Upper lobe of left lung (tissue), 6 donors: ENCODE measurements at regions not wholly inside any gene's neighbourhood (a gene's known extent, or its start where the extent isn't known, plus 50 kb on each side); places are given as distances from the start of the nearest gene placed in this dataset.

ENCODE experiments used
- ATAC-seq, 2 donors: fragments of 200-7000 bp; cut with Tn5 transposase; one replicate each; pipeline ENCODE4 v1.9.1; 2022; ENCODE audit warnings: mild to moderate bottlenecking in 2 of 2, moderate library complexity in 2 of 2; ENCODE audit not compliant: low FRiP score in 2 of 2
- DNase-seq, 2 donors: peaks; one replicate each; pipeline ENCODE4 v3.0.0-alpha.2; 2019 to 2020
- H3K27ac ChIP-seq, 4 donors: fragments of 200-600 bp; sonication (generic); one replicate each; pipeline ENCODE4 v1.5.1; 2016 to 2019
- H3K27me3 ChIP-seq, 4 donors: fragments of 200-600 bp; sonication (generic); one replicate each; pipeline ENCODE4 v1.5.1; 2017 to 2019
- H3K36me3 ChIP-seq, 4 donors: fragments of 200-600 bp; sonication (generic); one replicate each; pipeline ENCODE4 v1.5.1; 2016 to 2019
- H3K4me1 ChIP-seq, 4 donors: fragments of 200-600 bp; sonication (generic); one replicate each; pipeline ENCODE4 v1.5.1; 2018 to 2019
- H3K4me3 ChIP-seq, 4 donors: fragments of 200-600 bp; sonication (generic); one replicate each; pipeline ENCODE4 v1.5.1; 2017 to 2019; ENCODE audit warnings: mild to moderate bottlenecking in 2 of 4, moderate library complexity in 1 of 4
- H3K9me3 ChIP-seq, 4 donors: fragments of 200-600 bp; sonication (generic); one replicate each; pipeline ENCODE4 v1.5.1; 2018 to 2019
- EP300 ChIP-seq, 4 donors: sonication (generic); formaldehyde crosslinking; IDR thresholded peaks; one replicate each; pipeline ENCODE4 v1.5.1; 2017; ENCODE audit warnings: antibody characterized with exemption in 4 of 4, control low read depth in 2 of 4
- POLR2A ChIP-seq, 4 donors: fragments of 450-650 bp; IDR thresholded peaks; one replicate each; pipeline ENCODE4 v1.5.1; 2016 to 2017; ENCODE audit warnings: antibody characterized with exemption in 4 of 4, mild to moderate bottlenecking in 2 of 4
- POLR2AphosphoS5 ChIP-seq, 2 donors: sonication (generic); formaldehyde crosslinking; IDR thresholded peaks; one replicate each; pipeline ENCODE4 v1.5.1; 2017; ENCODE audit warnings: antibody characterized with exemption in 2 of 2
- WGBS, 2 donors: methylation state at CpG; one replicate each; pipeline ENCODE4 v1.1.5; 2017 to 2018; 5-methylcytosine and 5-hydroxymethylcytosine counted together
- TF ChIP-seq, protein P1 (sequence below), 6 experiments: fragments of 450-650 bp in 4 of 6; fragments of 200-600 bp in 2 of 6; sonication (generic) in 2 of 6; IDR thresholded peaks; one replicate each; pipeline ENCODE4 v1.5.1; 2016 to 2019; ENCODE audit warnings: antibody characterized with exemption in 6 of 6
- donor health status: DM: no; HTN: no; CAD: no; lungs with moderate emphysema.
- donor health status: DM: no; HTN: yes; CAD: no; lungs with severe emphysema.

DNA sequence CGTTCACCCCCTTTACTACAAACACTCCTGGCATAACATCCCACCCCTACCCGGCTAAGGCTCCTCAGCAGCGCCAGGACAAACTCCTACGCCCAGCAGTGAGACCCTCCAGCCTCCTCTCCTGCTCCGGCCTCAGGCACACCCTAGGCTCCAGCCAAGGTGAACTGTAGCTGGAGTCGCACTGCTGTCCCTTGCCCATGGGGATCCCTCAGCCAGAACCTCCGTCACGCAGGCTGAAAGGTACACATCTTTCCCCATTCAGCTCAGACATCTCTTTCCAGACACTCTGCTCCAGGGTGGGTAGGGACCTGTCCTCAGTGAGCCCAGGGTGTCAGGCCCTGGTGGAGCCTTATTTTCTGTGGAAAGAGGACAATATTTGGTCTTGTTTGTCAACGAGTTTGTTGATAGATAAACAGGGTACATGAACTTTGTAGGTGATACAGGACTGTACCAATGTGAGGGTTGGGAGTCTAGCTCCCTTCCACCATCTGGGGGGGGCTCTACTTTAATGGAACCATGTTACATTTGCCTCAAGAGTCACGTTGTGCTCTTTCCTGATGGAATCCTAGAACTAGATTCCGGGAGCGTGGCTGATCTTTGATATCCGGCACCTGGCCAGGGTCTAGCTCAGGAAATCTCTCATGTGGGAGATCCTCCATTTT is 56.5 kb upstream of the SSBP3 start:
- TF ChIP-seq, protein P1, sequence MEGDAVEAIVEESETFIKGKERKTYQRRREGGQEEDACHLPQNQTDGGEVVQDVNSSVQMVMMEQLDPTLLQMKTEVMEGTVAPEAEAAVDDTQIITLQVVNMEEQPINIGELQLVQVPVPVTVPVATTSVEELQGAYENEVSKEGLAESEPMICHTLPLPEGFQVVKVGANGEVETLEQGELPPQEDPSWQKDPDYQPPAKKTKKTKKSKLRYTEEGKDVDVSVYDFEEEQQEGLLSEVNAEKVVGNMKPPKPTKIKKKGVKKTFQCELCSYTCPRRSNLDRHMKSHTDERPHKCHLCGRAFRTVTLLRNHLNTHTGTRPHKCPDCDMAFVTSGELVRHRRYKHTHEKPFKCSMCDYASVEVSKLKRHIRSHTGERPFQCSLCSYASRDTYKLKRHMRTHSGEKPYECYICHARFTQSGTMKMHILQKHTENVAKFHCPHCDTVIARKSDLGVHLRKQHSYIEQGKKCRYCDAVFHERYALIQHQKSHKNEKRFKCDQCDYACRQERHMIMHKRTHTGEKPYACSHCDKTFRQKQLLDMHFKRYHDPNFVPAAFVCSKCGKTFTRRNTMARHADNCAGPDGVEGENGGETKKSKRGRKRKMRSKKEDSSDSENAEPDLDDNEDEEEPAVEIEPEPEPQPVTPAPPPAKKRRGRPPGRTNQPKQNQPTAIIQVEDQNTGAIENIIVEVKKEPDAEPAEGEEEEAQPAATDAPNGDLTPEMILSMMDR (IDR thresholded peaks at IDR 0.05), result no peak
- TF ChIP-seq POLR2AphosphoS5 (IDR thresholded peaks at IDR 0.05) (no peak), POLR2A (IDR thresholded peaks at IDR 0.05) (no peak), EP300 (IDR thresholded peaks at IDR 0.05) (no peak)
- Histone ChIP-seq H3K27me3 (no peaks in the 10 kb centered on the region), H3K9me3 (no peaks in the 10 kb centered on the region), H3K4me1 (peaks cover 14 to 23% (median 19%) of the 10 kb centered on the region in 4 donors), H3K4me3 (no peak overlapping the region), H3K27ac (no peak overlapping the region), H3K36me3 (no peaks in the 10 kb centered on the region)
- 90 to 92% methylated on average over 13 of the region's 13 CpGs for WGBS, 2 donors
- ATAC-seq (no peak), DNase-seq (no peak)

DNA sequence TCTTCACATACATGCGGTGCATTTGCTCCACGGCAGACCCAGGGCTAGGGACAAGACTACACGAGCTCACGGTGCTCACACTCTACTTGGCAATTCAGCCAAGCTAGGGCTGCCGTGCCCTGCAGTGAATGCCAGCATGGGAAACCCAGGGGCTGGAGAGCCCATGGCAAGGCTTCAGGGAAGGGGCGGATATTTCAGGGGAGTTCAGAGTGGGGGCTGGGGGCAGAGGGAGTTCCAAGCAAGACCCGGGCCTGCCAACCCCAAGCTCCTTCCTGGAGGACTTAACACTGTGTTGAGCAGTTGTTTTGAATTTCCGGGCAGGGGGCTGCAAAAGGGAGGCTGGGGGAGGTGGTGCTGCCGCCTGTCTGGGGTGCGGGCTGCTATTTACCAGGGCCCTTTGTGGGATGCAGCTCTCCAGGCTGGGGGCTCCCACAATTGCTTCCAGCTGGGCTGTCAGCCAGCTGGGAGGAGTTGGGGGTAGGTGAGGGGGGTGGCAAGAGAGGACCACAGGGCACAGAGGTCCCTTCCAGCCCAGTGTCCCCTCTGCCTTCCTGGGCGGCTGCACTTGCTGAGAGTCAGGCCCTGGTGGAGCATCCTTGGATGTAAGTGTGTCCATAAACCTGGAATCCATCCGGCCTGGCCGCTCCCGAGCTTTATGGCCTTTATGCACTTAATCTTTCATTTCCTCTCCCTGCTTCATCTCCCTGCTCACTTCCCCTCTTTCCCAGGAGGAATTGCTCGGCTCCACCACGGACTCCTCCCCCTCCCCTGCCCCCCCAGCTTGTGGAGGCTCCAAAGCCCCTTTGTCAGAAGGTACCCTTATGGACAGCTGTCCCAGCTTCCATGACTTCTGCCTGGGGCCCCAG is 55.8 kb upstream of the SSBP3 start:
- Histone ChIP-seq H3K9me3 (no peaks in the 10 kb centered on the region), H3K4me3 (no peak overlapping the region), H3K27ac (no peak overlapping the region), H3K27me3 (no peaks in the 10 kb centered on the region), H3K36me3 (no peaks in the 10 kb centered on the region), H3K4me1 (peaks cover 14 to 23% (median 19%) of the 10 kb centered on the region in 4 donors)
- WGBS, 2 donors, result 81 to 83% methylated on average over 12 to 15 of the region's 16 CpGs
- TF ChIP-seq EP300 (IDR thresholded peaks at IDR 0.05), result no peak
- TF ChIP-seq, protein P1 (IDR thresholded peaks at IDR 0.05), result no peak
- no peak for TF ChIP-seq POLR2A (IDR thresholded peaks at IDR 0.05)
- no peak for TF ChIP-seq POLR2AphosphoS5 (IDR thresholded peaks at IDR 0.05)
- DNase-seq (no peak), ATAC-seq (no peak)

DNA sequence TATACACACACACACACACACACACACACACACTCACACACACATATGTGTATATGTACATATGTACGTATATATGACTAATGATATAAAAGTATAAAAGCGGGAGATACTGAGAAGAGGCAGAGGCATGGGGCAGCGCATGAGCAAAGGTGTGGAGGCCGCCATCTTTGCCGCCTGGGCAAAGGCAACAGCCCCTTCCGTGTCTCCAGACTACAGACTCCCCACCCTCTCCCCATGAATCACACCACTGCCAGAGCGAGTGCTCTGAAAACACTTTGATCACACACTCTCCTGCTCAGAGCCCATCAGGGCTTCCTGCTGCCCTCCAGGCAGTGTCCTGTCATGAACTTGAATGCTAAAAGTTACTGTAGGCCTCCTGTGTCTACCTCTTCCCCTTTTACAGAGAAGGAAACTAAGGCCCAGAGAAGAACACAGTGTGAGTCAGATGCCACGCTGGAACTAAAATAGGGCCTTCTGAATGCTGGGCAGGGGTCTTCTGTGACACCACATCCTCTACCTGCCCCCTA is 54.7 kb upstream of the SSBP3 start:
- WGBS, 2 donors, result 87 to 93% methylated on average over 8 of the region's 8 CpGs
- Histone ChIP-seq H3K4me3 (no peak overlapping the region), H3K27ac (no peak overlapping the region), H3K36me3 (no peaks in the 10 kb centered on the region), H3K9me3 (no peaks in the 10 kb centered on the region), H3K4me1 (peaks cover 14 to 23% (median 19%) of the 10 kb centered on the region in 4 donors), H3K27me3 (no peaks in the 10 kb centered on the region)
- ATAC-seq (no peak), DNase-seq (no peak)
- no peak for TF ChIP-seq POLR2AphosphoS5 (IDR thresholded peaks at IDR 0.05)
- no peak for TF ChIP-seq POLR2A (IDR thresholded peaks at IDR 0.05)
- TF ChIP-seq EP300 (IDR thresholded peaks at IDR 0.05), result no peak
- TF ChIP-seq, protein P1 (IDR thresholded peaks at IDR 0.05), result no peak

DNA sequence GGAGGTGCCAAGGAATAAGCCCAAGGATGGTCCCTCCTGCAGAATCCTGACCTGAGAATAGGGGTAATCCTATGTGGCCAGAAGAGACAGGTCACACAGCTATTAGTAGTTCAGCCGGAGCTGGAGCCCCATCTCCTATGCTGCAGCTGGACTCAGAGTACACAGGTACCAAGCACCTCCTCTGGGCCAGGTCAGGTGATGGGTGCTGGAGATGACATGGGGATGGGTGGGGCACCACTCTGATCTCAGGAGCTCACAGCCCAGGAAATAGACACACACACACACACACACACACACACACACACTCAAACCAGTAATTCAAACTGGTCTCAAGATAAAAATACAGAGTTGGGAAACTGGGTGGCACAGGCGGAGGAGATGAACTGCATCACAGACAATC is 54.2 kb upstream of the SSBP3 start:
- no peak for ATAC-seq
- Histone ChIP-seq H3K27me3 (no peaks in the 10 kb centered on the region), H3K36me3 (no peaks in the 10 kb centered on the region), H3K4me3 (no peak overlapping the region), H3K27ac (no peak overlapping the region), H3K4me1 (peaks cover 13 to 21% (median 19%) of the 10 kb centered on the region in 4 donors), H3K9me3 (no peaks in the 10 kb centered on the region)
- DNase-seq, result no peak
- TF ChIP-seq POLR2A (IDR thresholded peaks at IDR 0.05) (no peak), POLR2AphosphoS5 (IDR thresholded peaks at IDR 0.05) (no peak), EP300 (IDR thresholded peaks at IDR 0.05) (no peak)
- 93 to 96% methylated on average over 2 of the region's 2 CpGs for WGBS, 2 donors

DNA sequence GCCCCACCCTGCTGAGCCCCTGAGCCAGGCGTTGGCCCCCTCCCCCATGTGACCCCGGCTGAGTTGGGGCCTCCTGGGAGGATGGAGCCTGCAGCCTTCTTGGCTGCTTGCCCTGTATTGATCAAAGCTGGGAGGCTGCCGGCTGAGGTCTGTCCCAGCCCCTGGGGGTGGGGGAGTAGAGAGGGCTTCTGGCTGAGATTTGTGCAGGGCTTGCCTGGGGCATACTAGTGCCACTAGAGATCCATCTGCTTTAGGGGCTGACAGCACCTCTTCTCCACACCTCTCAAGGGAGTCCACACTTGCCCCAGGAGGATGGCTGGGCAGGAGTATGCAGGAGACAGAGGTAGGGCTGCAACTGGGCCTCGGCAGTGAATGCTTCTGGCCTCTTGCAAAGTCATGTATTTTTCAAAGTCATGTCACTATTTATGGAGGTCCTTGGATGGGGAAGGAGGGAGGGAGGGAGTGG is 53.6 kb upstream of the SSBP3 start:
- Histone ChIP-seq H3K27ac (no peak overlapping the region), H3K36me3 (no peaks in the 10 kb centered on the region), H3K4me3 (no peak overlapping the region), H3K27me3 (no peaks in the 10 kb centered on the region), H3K9me3 (no peaks in the 10 kb centered on the region), H3K4me1 (peaks cover 7 to 16% (median 14%) of the 10 kb centered on the region in 4 donors)
- 28 to 40% methylated on average over 2 to 4 of the region's 4 CpGs for WGBS, 2 donors
- DNase-seq (no peak), ATAC-seq (no peak)
- TF ChIP-seq POLR2A (IDR thresholded peaks at IDR 0.05) (no peak), EP300 (IDR thresholded peaks at IDR 0.05) (no peak), POLR2AphosphoS5 (IDR thresholded peaks at IDR 0.05) (no peak)
- TF ChIP-seq, protein P1 (IDR thresholded peaks at IDR 0.05), result no peak
